ENCODE measurements at regions not wholly inside any gene's neighbourhood (a gene's known extent, or its start where the extent isn't known, plus 50 kb on each side); places are given as distances from the start of the nearest gene placed in this dataset.

GRCh38 chr21:38917043-38917774, 111.5 kb downstream of the ETS2 start:
- Histone ChIP-seq H3K4me2 (ENCODE audit: low read length) (peak overlapping the region; percentile 49), H3K27me3 (ENCODE audit: low read length) (no peaks in the 10 kb centered on the region), H4K20me1 (ENCODE audit: low read length) (no peaks in the 10 kb centered on the region), H3K9ac (ENCODE audit: low read length) (no peak overlapping the region; the same call in 1 of the 2 replicates), H3F3A (ENCODE audit: low read length, unreplicated experiment) (no peaks in the 10 kb centered on the region), H3K9me3 (ENCODE audit: low read length) (no peaks in the 10 kb centered on the region), H3K27ac (ENCODE audit: low read length) (peak overlapping the region; percentile 61), H2AFZ (ENCODE audit: low read length) (no peak overlapping the region), H3K4me3 (ENCODE audit: low read length) (no peak overlapping the region), H3K79me2 (ENCODE audit: low read length) (no peaks in the 10 kb centered on the region), H3K9me2 (replicated peaks; ENCODE audit: low read length) (no peaks in the 10 kb centered on the region), H3K4me1 (ENCODE audit: insufficient read depth, low read length) (peaks cover 47% of the 10 kb centered on the region), H3K36me3 (ENCODE audit: low read depth, low read length) (no peaks in the 10 kb centered on the region)
- ATAC-seq = peak; percentile 42
- TF ChIP-seq EZH2 (IDR thresholded peaks at IDR 0.05; ENCODE audit: low read length, unreplicated experiment) (no peak), EZH2phosphoT487 (IDR thresholded peaks at IDR 0.05; ENCODE audit: borderline replicate concordance, low read length) (no peak)
- TF ChIP-seq, protein P1, sequence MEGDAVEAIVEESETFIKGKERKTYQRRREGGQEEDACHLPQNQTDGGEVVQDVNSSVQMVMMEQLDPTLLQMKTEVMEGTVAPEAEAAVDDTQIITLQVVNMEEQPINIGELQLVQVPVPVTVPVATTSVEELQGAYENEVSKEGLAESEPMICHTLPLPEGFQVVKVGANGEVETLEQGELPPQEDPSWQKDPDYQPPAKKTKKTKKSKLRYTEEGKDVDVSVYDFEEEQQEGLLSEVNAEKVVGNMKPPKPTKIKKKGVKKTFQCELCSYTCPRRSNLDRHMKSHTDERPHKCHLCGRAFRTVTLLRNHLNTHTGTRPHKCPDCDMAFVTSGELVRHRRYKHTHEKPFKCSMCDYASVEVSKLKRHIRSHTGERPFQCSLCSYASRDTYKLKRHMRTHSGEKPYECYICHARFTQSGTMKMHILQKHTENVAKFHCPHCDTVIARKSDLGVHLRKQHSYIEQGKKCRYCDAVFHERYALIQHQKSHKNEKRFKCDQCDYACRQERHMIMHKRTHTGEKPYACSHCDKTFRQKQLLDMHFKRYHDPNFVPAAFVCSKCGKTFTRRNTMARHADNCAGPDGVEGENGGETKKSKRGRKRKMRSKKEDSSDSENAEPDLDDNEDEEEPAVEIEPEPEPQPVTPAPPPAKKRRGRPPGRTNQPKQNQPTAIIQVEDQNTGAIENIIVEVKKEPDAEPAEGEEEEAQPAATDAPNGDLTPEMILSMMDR (conservative IDR thresholded peaks at IDR 0.05; ENCODE audit: low read depth, low read length) = no peak
- no TSS peak for BruUV-seq (replicated peaks)
- peak; percentile 82 for DNase-seq
- intact Hi-C loops (cut with micrococcal nuclease) = no loop called here
- POLR2A ChIA-PET (ENCODE audit: unreplicated experiment) = interaction anchor here (0.6 kb wide), 3 partner anchors 99 to 144 kb away, joined by 3 to 5 read pairs (median 4); no protein-coding TSS in a partner anchor
- CTCF ChIA-PET = no interaction called here

DNA sequence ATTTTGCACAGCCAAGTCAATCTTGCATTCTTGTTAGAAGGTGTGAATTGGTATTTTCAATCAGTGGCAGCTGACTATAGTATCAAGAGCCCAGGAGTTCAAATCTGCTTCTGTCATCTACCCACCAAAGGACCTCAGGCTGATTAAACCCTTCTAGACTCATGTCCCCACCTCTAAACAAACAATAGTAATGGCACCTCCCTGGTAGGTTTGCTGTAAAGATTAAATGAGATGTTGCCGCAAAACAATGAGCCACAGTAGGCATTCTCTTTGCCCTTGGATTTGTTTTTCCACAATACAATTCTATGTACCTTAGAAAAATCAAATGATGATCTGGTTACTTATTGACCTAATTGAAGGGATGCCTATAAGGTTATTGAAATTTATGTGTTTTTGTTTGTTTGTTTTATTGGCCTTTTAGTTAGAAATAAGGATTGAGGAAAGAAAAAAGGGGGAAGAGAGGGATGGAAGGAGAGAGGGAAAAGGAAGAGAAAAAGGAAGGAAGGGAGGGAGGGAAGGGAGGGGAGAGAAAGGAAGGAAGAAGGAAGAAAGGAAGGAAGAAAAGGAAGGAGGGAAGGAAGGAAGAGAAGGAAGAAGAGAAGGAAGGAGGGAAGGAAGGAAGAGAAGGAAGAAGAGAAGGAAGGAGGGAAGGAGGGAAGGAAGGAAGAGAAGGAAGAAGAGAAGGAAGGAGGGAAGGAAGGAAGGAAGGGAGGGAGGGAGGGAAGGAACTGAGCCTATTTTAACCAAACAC, 110.7 kb downstream of the ETS2 start:
- Histone ChIP-seq H3K9ac (ENCODE audit: low read length) (no peak overlapping the region), H3F3A (ENCODE audit: low read length, unreplicated experiment) (no peaks in the 10 kb centered on the region), H3K4me3 (ENCODE audit: low read length) (no peak overlapping the region), H3K9me3 (ENCODE audit: low read length) (no peaks in the 10 kb centered on the region), H3K9me2 (replicated peaks; ENCODE audit: low read length) (no peaks in the 10 kb centered on the region), H3K36me3 (ENCODE audit: low read depth, low read length) (no peaks in the 10 kb centered on the region), H3K27me3 (ENCODE audit: low read length) (no peaks in the 10 kb centered on the region), H3K27ac (ENCODE audit: low read length) (peak overlapping the region; percentile 6; the same call in 1 of the 2 replicates), H2AFZ (ENCODE audit: low read length) (no peak overlapping the region), H3K4me2 (ENCODE audit: low read length) (peak overlapping the region; percentile 49), H3K79me2 (ENCODE audit: low read length) (no peaks in the 10 kb centered on the region), H3K4me1 (ENCODE audit: insufficient read depth, low read length) (peaks cover 47% of the 10 kb centered on the region), H4K20me1 (ENCODE audit: low read length) (no peaks in the 10 kb centered on the region)
- TF ChIP-seq EZH2phosphoT487 (IDR thresholded peaks at IDR 0.05; ENCODE audit: borderline replicate concordance, low read length) (no peak), EZH2 (IDR thresholded peaks at IDR 0.05; ENCODE audit: low read length, unreplicated experiment) (no peak)
- TF ChIP-seq, protein P1 (conservative IDR thresholded peaks at IDR 0.05; ENCODE audit: low read depth, low read length) = no peak
- no peak for ATAC-seq
- no peak for DNase-seq
- ChIA-PET CTCF (no interaction called here), POLR2A (ENCODE audit: unreplicated experiment) (interaction anchor here (0.6 kb wide), 1 partner anchor 129 kb away, joined by 5 read pairs; no protein-coding TSS in a partner anchor)
- intact Hi-C loops (cut with micrococcal nuclease) = no loop called here
- BruUV-seq (replicated peaks) = no TSS peak
